RWPE2 (cell line): ENCODE measurements at regions not wholly inside any gene's neighbourhood (a gene's known extent, or its start where the extent isn't known, plus 50 kb on each side); places are given as distances from the start of the nearest gene placed in this dataset.

Experiments used
- ATAC-seq: fragments of 200-7000 bp; cut with Tn5 transposase; 3 replicates; pipeline ENCODE4 v1.9.1; 2021; ENCODE audit warnings: low read depth
- DNase-seq: peaks from one replicate; pipeline ENCODE4 v3.0.0-alpha.2; 2020; ENCODE audit warnings: low spot score
- H3K27ac ChIP-seq: fragments of 450-650 bp; 2 replicates; pipeline ENCODE4 v1.5.1; 2017; ENCODE audit warnings: mild to moderate bottlenecking; ENCODE audit not compliant: poor library complexity, severe bottlenecking
- H3K27me3 ChIP-seq: fragments of 250-450 bp; sonication (Bioruptor Pico); 2 replicates; pipeline ENCODE4 v1.5.1; 2021; ENCODE audit warnings: mild to moderate bottlenecking, moderate library complexity; ENCODE audit not compliant: insufficient read depth, poor library complexity, severe bottlenecking
- H3K36me3 ChIP-seq: fragments of 250-450 bp; sonication (Bioruptor Pico); 2 replicates; pipeline ENCODE4 v1.5.1; 2020; ENCODE audit warnings: low read depth, mild to moderate bottlenecking, moderate library complexity
- H3K4me1 ChIP-seq: fragments of 250-450 bp; sonication (Bioruptor Pico); 2 replicates; pipeline ENCODE4 v1.5.1; 2021; ENCODE audit warnings: mild to moderate bottlenecking, moderate library complexity; ENCODE audit not compliant: insufficient read depth, poor library complexity, severe bottlenecking
- H3K4me3 ChIP-seq: fragments of 250-450 bp; sonication (Bioruptor Pico); 2 replicates; pipeline ENCODE4 v1.5.1; 2021; ENCODE audit warnings: mild to moderate bottlenecking, moderate library complexity; ENCODE audit not compliant: severe bottlenecking
- H3K9me3 ChIP-seq: fragments of 250-450 bp; sonication (Bioruptor Pico); 2 replicates; pipeline ENCODE4 v1.5.1; 2021; ENCODE audit warnings: mild to moderate bottlenecking, moderate library complexity; ENCODE audit not compliant: severe bottlenecking
- CTCF ChIP-seq: fragments of 450-650 bp; IDR thresholded peaks from one replicate; pipeline ENCODE4 v1.5.1; 2017; ENCODE audit warnings: mild to moderate bottlenecking, moderate library complexity; ENCODE audit not compliant: poor library complexity, severe bottlenecking

GRCh38 chr12:111256629-111257434 lies 112.1 kb downstream of the PHETA1 start:
- Histone ChIP-seq H3K36me3 (no peaks in the 10 kb centered on the region), H3K27ac (no peak overlapping the region), H3K4me3 (no peak overlapping the region), H3K9me3 (no peaks in the 10 kb centered on the region), H3K27me3 (no peaks in the 10 kb centered on the region), H3K4me1 (no peaks in the 10 kb centered on the region)
- TF ChIP-seq CTCF, result no peak
- no peak; the same call in 2 of the 3 replicates for ATAC-seq
- DNase-seq, result no peak

GRCh38 chr12:111255261-111255660 lies 113.6 kb downstream of the PHETA1 start:
- Histone ChIP-seq H3K27ac (no peak overlapping the region), H3K9me3 (no peaks in the 10 kb centered on the region), H3K27me3 (no peaks in the 10 kb centered on the region), H3K36me3 (no peaks in the 10 kb centered on the region), H3K4me3 (no peak overlapping the region), H3K4me1 (no peaks in the 10 kb centered on the region)
- DNase-seq (no peak), ATAC-seq (no peak)
- TF ChIP-seq CTCF, result no peak

GRCh38 chr12:111254106-111254505 lies 114.8 kb downstream of the PHETA1 start:
- DNase-seq (no peak), ATAC-seq (no peak)
- Histone ChIP-seq H3K36me3 (no peaks in the 10 kb centered on the region), H3K4me3 (no peak overlapping the region), H3K4me1 (no peaks in the 10 kb centered on the region), H3K9me3 (no peaks in the 10 kb centered on the region), H3K27ac (no peak overlapping the region), H3K27me3 (no peaks in the 10 kb centered on the region)
- no peak for TF ChIP-seq CTCF

GRCh38 chr12:111253213-111253612 lies 115.7 kb downstream of the PHETA1 start:
- Histone ChIP-seq H3K36me3 (no peaks in the 10 kb centered on the region), H3K27ac (no peak overlapping the region), H3K27me3 (no peaks in the 10 kb centered on the region), H3K9me3 (no peaks in the 10 kb centered on the region), H3K4me3 (no peak overlapping the region), H3K4me1 (peaks cover 5% of the 10 kb centered on the region)
- DNase-seq (no peak), ATAC-seq (no peak)
- TF ChIP-seq CTCF, result no peak

GRCh38 chr12:111251787-111252186 lies 117.1 kb downstream of the PHETA1 start:
- Histone ChIP-seq H3K9me3 (no peaks in the 10 kb centered on the region), H3K4me1 (peaks cover 5% of the 10 kb centered on the region), H3K36me3 (no peaks in the 10 kb centered on the region), H3K27ac (no peak overlapping the region), H3K27me3 (no peaks in the 10 kb centered on the region), H3K4me3 (no peak overlapping the region)
- TF ChIP-seq CTCF, result no peak
- no peak for ATAC-seq
- DNase-seq, result no peak
